Panc1 (cell line): ENCODE measurements at regions not wholly inside any gene's neighbourhood (a gene's known extent, or its start where the extent isn't known, plus 50 kb on each side); places are given as distances from the start of the nearest gene placed in this dataset.
"Not testable (repeated sequence)": the region's sequence is repeated elsewhere in the genome, so short reads cannot be mapped to it uniquely, and the experiment has no call there.

Experiments used
- CTCF ChIP-seq: fragments of 450-650 bp; IDR thresholded peaks from 2 replicates; pipeline ENCODE4 v1.5.1; 2017; ENCODE audit warnings: mild to moderate bottlenecking
- POLR2AphosphoS5 ChIP-seq: IDR thresholded peaks from 2 replicates; pipeline ENCODE4 v1.6.1; 2012; ENCODE audit warnings: mild to moderate bottlenecking, low read depth, low read length, moderate library complexity
- TCF7L2 ChIP-seq: IDR thresholded peaks from 2 replicates; pipeline ENCODE4 v1.6.1; 2011; ENCODE audit warnings: mild to moderate bottlenecking, low read depth, low read length, inconsistent platforms

DNA sequence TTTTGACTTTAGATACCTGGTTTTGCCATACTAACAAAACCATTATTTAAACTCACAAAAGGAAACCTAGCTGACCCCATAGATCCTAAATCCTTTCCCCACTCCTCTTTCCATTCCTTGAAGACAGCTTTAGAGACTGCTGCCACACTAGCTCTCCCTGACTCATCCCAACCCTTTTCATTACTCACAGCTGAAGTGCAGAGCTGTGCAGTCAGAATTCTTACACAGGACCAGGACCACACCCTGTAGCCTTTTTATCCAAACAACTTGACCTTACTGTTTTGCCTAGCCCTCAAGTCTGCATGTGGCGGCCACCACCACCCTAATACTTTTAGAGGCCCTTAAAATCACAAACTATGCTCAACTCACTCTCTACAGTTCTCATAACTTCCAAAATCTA is 325.1 kb upstream of the KCNMB2 start:
- not testable (repeated sequence) for TF ChIP-seq POLR2AphosphoS5, CTCF, TCF7L2
